Keratinocyte (primary cell): ENCODE measurements at regions not wholly inside any gene's neighbourhood (a gene's known extent, or its start where the extent isn't known, plus 50 kb on each side); places are given as distances from the start of the nearest gene placed in this dataset.

Experiments used
- DNase-seq: peaks from one replicate; pipeline ENCODE4 v3.0.0-alpha.2; 2011; ENCODE audit warnings: low read depth, missing footprints, low spot score
- FAIRE-seq: peaks from 2 replicates; lab custom pipeline; 2011; peaks lifted over from hg19 to GRCh38; lab: Jason Lieb, UNC
- H2AFZ ChIP-seq: 2 replicates; pipeline ENCODE4 v1.6.0; 2012; ENCODE audit warnings: low read length, control low read depth, inconsistent platforms; ENCODE audit not compliant: control insufficient read depth
- H3K27ac ChIP-seq: 2 replicates; pipeline ENCODE4 v1.5.1; 2011; ENCODE audit warnings: low read length; ENCODE audit not compliant: control insufficient read depth, insufficient read depth
- H3K27me3 ChIP-seq: 3 replicates; pipeline ENCODE4 v1.6.0; 2011; ENCODE audit warnings: low read length; ENCODE audit not compliant: control insufficient read depth, insufficient read depth; ENCODE audit errors: extremely low read depth
- H3K36me3 ChIP-seq, 2 experiments: 2 replicates in 1 of 2; 3 replicates in 1 of 2; pipeline ENCODE4 v1.5.1; 2011; ENCODE audit warnings: low read length in 2 of 2, mild to moderate bottlenecking in 1 of 2; ENCODE audit not compliant: control insufficient read depth in 2 of 2, insufficient read depth in 2 of 2; ENCODE audit errors: extremely low read depth in 1 of 2
- H3K4me1 ChIP-seq: 3 replicates; pipeline ENCODE4 v1.5.1; 2011; ENCODE audit warnings: low read length; ENCODE audit not compliant: control insufficient read depth, insufficient read depth; ENCODE audit errors: extremely low read depth
- H3K4me2 ChIP-seq: 3 replicates; pipeline ENCODE4 v1.6.0; 2011; ENCODE audit warnings: low read depth, low read length; ENCODE audit not compliant: control insufficient read depth, insufficient read depth; ENCODE audit errors: extremely low read depth
- H3K4me3 ChIP-seq, 3 experiments: fragments of 200-600 bp in 1 of 3; sonication (generic) in 1 of 3; 2 replicates in 2 of 3; 3 replicates in 1 of 3; pipeline ENCODE4 v1.5.1; 2011 to 2016; ENCODE audit warnings: low read length in 3 of 3, mild to moderate bottlenecking in 3 of 3, control low read depth in 2 of 3, inconsistent platforms in 1 of 3, low read depth in 1 of 3, mixed read lengths in 1 of 3, mixed run types in 1 of 3, moderate library complexity in 1 of 3; ENCODE audit not compliant: control insufficient read depth in 2 of 3, insufficient read depth in 2 of 3; ENCODE audit errors: extremely low read depth in 1 of 3
- H3K79me2 ChIP-seq: 2 replicates; pipeline ENCODE4 v1.6.0; 2012; ENCODE audit warnings: low read length; ENCODE audit not compliant: control insufficient read depth, insufficient read depth
- H3K9ac ChIP-seq: 3 replicates; pipeline ENCODE4 v1.6.0; 2011; ENCODE audit warnings: low read length; ENCODE audit not compliant: control insufficient read depth, insufficient read depth; ENCODE audit errors: extremely low read depth
- H3K9me1 ChIP-seq: 3 replicates; pipeline ENCODE4 v1.6.0; 2011; ENCODE audit warnings: low read length; ENCODE audit not compliant: control insufficient read depth, insufficient read depth; ENCODE audit errors: extremely low read depth
- H3K9me3 ChIP-seq: 2 replicates; pipeline ENCODE4 v1.5.1; 2012; ENCODE audit warnings: low read depth, low read length; ENCODE audit not compliant: control insufficient read depth
- H4K20me1 ChIP-seq: 3 replicates; pipeline ENCODE4 v1.6.0; 2011; ENCODE audit warnings: low read length; ENCODE audit not compliant: control insufficient read depth, insufficient read depth; ENCODE audit errors: extremely low read depth
- CTCF ChIP-seq, 3 experiments: IDR thresholded peaks in 1 of 3; conservative IDR thresholded peaks in 1 of 3; optimal IDR thresholded peaks in 1 of 3; 2 replicates in 2 of 3; 3 replicates in 1 of 3; pipeline versions ENCODE3 to v1.5.1; 2011; ENCODE audit warnings: low read length in 3 of 3, mild to moderate bottlenecking in 3 of 3, moderate library complexity in 2 of 3, control low read depth in 1 of 3, inconsistent platforms in 1 of 3; ENCODE audit not compliant: insufficient read depth in 2 of 3; ENCODE audit errors: extremely low read depth in 1 of 3
- EZH2 ChIP-seq: IDR thresholded peaks from one replicate; pipeline ENCODE4 v1.6.1; 2012; ENCODE audit warnings: inconsistent platforms, mild to moderate bottlenecking, low read length, moderate library complexity
- dilution Hi-C: fragments of 300-500 bp; cut with MboI; formaldehyde crosslinking; loops from one replicate; pipeline ENCODE4 v1.7.0; 2020; ENCODE audit warnings: low sequenced_read_pairs; ENCODE audit not compliant: extremely low pct_ligation_motif_present

- no peaks in the 10 kb centered on the region for H3K79me2 ChIP-seq
- no peak for FAIRE-seq
- dilution Hi-C loops = no loop called here
These were observed 90.6 kb upstream of the AKIP1 start for GRCh38 chr11:8820401-8820800.

GRCh38 chr11:8822469-8822868 is 88.5 kb upstream of the AKIP1 start:
- Histone ChIP-seq H3K79me2 (no peaks in the 10 kb centered on the region), H3K9me3 (no peaks in the 10 kb centered on the region), H3K36me3 (peaks cover 0 to 2% of the 10 kb centered on the region in 2 experiments), H3K4me2 (no peak overlapping the region), H3K4me1 (peaks cover 4% of the 10 kb centered on the region), H3K27ac (no peak overlapping the region), H4K20me1 (no peaks in the 10 kb centered on the region), H3K9ac (no peak overlapping the region), H2AFZ (no peak overlapping the region), H3K9me1 (no peaks in the 10 kb centered on the region), H3K4me3 (no peak overlapping the region), H3K27me3 (no peaks in the 10 kb centered on the region)
- DNase-seq = no peak
- dilution Hi-C loops = no loop called here
- no peak for FAIRE-seq
- no peak for TF ChIP-seq CTCF (optimal IDR thresholded peaks at IDR 0.05 in 1 of 3, IDR thresholded peaks at IDR 0.05 in 1 of 3, conservative IDR thresholded peaks at IDR 0.05 in 1 of 3; ENCODE audit: extremely low read depth in 1 of 3, insufficient read depth in 2 of 3, low read length in 3 of 3)
- TF ChIP-seq EZH2 = no peak

More at GRCh38 chr11:8820401-8820800, 90.6 kb upstream of the AKIP1 start:
- Histone ChIP-seq H3K36me3 (peaks cover 0 to 2% of the 10 kb centered on the region in 2 experiments), H3K4me1 (peaks cover under 1% of the 10 kb centered on the region), H3K9me1 (no peaks in the 10 kb centered on the region), H4K20me1 (no peaks in the 10 kb centered on the region), H3K4me2 (no peak overlapping the region), H3K27me3 (no peaks in the 10 kb centered on the region), H3K9ac (no peak overlapping the region), H3K27ac (no peak overlapping the region), H3K9me3 (no peaks in the 10 kb centered on the region), H2AFZ (no peak overlapping the region), H3K4me3 (no peak overlapping the region)
- DNase-seq = no peak
- no peak for TF ChIP-seq CTCF (optimal IDR thresholded peaks at IDR 0.05 in 1 of 3, IDR thresholded peaks at IDR 0.05 in 1 of 3, conservative IDR thresholded peaks at IDR 0.05 in 1 of 3; ENCODE audit: extremely low read depth in 1 of 3, insufficient read depth in 2 of 3, low read length in 3 of 3)
- no peak for TF ChIP-seq EZH2
